D721Med (cell line): ENCODE measurements at regions not wholly inside any gene's neighbourhood (a gene's known extent, or its start where the extent isn't known, plus 50 kb on each side); places are given as distances from the start of the nearest gene placed in this dataset.
"Not testable (repeated sequence)": the region's sequence is repeated elsewhere in the genome, so short reads cannot be mapped to it uniquely, and the experiment has no call there.

Experiments used
- DNase-seq: peaks from one replicate; pipeline ENCODE4 v3.0.0; 2011; ENCODE audit warnings: low spot score; ENCODE audit not compliant: insufficient read length
- FAIRE-seq: peaks from 2 replicates; lab custom pipeline; 2011; peaks lifted over from hg19 to GRCh38; lab: Jason Lieb, UNC
- TF ChIP-seq, protein P1 (sequence below): IDR thresholded peaks from 2 replicates; pipeline ENCODE4 v1.5.1; 2012; ENCODE audit warnings: mild to moderate bottlenecking, control low read depth; ENCODE audit not compliant: insufficient read depth; ENCODE audit errors: missing control alignments

DNA sequence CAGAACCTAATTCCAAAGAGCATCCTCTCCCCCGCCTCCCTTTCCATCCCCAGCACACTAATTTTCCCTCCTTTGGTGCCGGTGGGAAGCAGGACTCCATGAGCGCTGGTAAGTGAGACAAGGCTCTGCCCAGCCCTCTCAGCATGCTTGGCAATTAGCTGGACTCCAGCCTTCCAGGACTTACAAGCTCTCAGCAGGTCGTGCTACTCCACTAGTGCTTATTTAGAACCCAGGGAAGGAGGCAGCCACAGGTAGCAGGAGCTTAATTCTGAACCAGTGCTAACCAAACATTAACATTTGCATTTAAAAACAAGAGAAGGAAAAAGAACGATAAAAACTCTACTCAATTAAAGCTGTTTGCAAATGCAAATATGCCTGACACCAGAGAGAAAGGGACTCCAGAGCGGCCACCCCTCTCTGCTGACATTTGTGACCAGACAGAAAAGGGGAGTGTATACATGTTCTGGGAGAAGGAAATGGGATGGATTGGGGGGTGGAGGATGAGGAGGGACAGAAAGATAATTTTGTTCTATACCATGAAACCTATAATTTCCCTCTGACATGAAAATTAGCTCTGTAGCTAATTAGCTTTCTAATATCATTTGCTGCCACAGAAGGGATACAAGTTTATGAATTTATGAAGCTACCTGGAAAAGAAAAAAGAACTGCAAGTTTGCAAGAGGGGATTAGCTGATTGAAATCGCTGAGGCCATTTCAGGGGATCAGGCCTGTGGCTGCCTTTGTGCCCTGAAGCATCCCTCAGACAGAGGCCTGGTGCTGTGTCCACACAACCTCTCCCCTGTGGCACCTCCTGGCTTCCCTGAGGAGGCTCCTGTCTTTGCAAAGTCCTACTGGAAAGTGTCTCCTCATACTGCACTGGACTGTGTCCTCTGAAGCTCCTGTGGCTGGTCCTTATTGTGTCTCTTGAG, 266.3 kb downstream of the SEC61B start:
- DNase-seq (no peak), FAIRE-seq (no peak)
- TF ChIP-seq, protein P1, sequence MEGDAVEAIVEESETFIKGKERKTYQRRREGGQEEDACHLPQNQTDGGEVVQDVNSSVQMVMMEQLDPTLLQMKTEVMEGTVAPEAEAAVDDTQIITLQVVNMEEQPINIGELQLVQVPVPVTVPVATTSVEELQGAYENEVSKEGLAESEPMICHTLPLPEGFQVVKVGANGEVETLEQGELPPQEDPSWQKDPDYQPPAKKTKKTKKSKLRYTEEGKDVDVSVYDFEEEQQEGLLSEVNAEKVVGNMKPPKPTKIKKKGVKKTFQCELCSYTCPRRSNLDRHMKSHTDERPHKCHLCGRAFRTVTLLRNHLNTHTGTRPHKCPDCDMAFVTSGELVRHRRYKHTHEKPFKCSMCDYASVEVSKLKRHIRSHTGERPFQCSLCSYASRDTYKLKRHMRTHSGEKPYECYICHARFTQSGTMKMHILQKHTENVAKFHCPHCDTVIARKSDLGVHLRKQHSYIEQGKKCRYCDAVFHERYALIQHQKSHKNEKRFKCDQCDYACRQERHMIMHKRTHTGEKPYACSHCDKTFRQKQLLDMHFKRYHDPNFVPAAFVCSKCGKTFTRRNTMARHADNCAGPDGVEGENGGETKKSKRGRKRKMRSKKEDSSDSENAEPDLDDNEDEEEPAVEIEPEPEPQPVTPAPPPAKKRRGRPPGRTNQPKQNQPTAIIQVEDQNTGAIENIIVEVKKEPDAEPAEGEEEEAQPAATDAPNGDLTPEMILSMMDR = no peak

- no peak for DNase-seq
- TF ChIP-seq, protein P1 = no peak
- FAIRE-seq = no peak
Measured at GRCh38 chr9:99489060-99489413, 267.0 kb downstream of the SEC61B start.

GRCh38 chr9:99490729-99491128, 268.6 kb downstream of the SEC61B start:
- FAIRE-seq (no peak), DNase-seq (no peak)
- TF ChIP-seq, protein P1 = no peak

- no peak for DNase-seq
- TF ChIP-seq, protein P1 = no peak
- no peak for FAIRE-seq
Measured at GRCh38 chr9:99491408-99492158, 269.5 kb downstream of the SEC61B start.

DNA sequence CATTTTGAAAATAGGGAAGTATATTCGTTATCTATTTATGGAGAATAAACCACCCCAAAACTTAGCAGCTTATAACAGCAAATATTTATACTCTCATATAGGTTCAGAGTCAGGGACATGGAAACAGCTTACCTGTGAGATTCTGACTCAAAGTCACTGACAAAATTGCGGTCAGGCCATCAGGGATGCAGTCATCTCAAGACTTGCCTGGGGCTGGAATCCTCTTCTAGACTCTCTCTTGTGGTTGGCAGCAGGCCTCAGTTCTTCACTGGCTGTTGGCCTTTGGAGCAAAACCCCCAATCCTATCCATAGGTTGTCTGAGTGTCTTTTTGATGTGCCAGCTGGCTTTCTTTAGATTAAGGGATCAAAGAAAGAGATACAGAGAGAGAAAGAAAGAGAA, 275.6 kb downstream of the SEC61B start:
- TF ChIP-seq, protein P1 = no peak
- DNase-seq (no peak), FAIRE-seq (no peak)

- not testable (repeated sequence) for FAIRE-seq, DNase-seq
Measured at GRCh38 chr9:99498979-99499378, 276.9 kb downstream of the SEC61B start.

- FAIRE-seq = no peak
- TF ChIP-seq, protein P1 = no peak
- DNase-seq = no peak
Measured at GRCh38 chr9:99505936-99506335, 283.9 kb downstream of the SEC61B start.
